GM12873 (cell line): ENCODE measurements at regions not wholly inside any gene's neighbourhood (a gene's known extent, or its start where the extent isn't known, plus 50 kb on each side); places are given as distances from the start of the nearest gene placed in this dataset.

Source experiments
- CTCF ChIP-seq: IDR thresholded peaks from 2 replicates; pipeline ENCODE4 v1.5.1; 2012; ENCODE audit warnings: low read depth, mild to moderate bottlenecking, moderate library complexity, low read length, control low read depth; ENCODE audit not compliant: insufficient read depth; ENCODE audit errors: missing control alignments

GRCh38 chr1:101142244-101142643 lies 94.6 kb upstream of the S1PR1 start:
- TF ChIP-seq CTCF, result no peak

GRCh38 chr1:101141376-101141775 lies 95.4 kb upstream of the S1PR1 start:
- no peak for TF ChIP-seq CTCF

GRCh38 chr1:101139821-101140718 lies 96.7 kb upstream of the S1PR1 start:
- TF ChIP-seq CTCF, result no peak

GRCh38 chr1:101139130-101139529 lies 97.7 kb upstream of the S1PR1 start:
- TF ChIP-seq CTCF, result no peak

- TF ChIP-seq CTCF, result no peak
These were observed 99.4 kb upstream of the S1PR1 start for GRCh38 chr1:101137144-101138126.

- peak; percentile 56 for TF ChIP-seq CTCF
These were observed 100.1 kb upstream of the S1PR1 start for GRCh38 chr1:101136739-101137138.

- TF ChIP-seq CTCF, result no peak
These were observed 100.5 kb upstream of the S1PR1 start for GRCh38 chr1:101136271-101136670.
